DMS53 treated with DMSO at 0.1 percent for 48 hours (cell line): ENCODE measurements at regions not wholly inside any gene's neighbourhood (a gene's known extent, or its start where the extent isn't known, plus 50 kb on each side); places are given as distances from the start of the nearest gene placed in this dataset.

ENCODE experiments used
- DNase-seq: peaks from one replicate; lab custom pipeline; 2025; ENCODE audit not compliant: unreplicated experiment; lab: John Stamatoyannopoulos, UW

GRCh38 chr1:208825300-208825699 lies 581.1 kb upstream of the PLXNA2 start:
- no peak for DNase-seq

GRCh38 chr1:208829595-208829994 lies 585.4 kb upstream of the PLXNA2 start:
- DNase-seq, result no peak

GRCh38 chr1:208834381-208835096 lies 590.4 kb upstream of the PLXNA2 start:
- DNase-seq, result no peak

GRCh38 chr1:208835097-208835463 lies 590.9 kb upstream of the PLXNA2 start:
- DNase-seq, result no peak

GRCh38 chr1:208835781-208836180 lies 591.6 kb upstream of the PLXNA2 start:
- DNase-seq, result no peak

GRCh38 chr1:208837242-208837641 lies 593.1 kb upstream of the PLXNA2 start:
- DNase-seq, result peak; percentile 99

GRCh38 chr1:208841436-208841835 lies 597.3 kb upstream of the PLXNA2 start:
- DNase-seq, result no peak

GRCh38 chr1:208842451-208842850 lies 598.3 kb upstream of the PLXNA2 start:
- no peak for DNase-seq

- no peak for DNase-seq
These were observed 600.0 kb upstream of the PLXNA2 start for GRCh38 chr1:208844158-208844557.

GRCh38 chr1:208848854-208849253 lies 604.7 kb upstream of the PLXNA2 start:
- DNase-seq, result no peak

GRCh38 chr1:208850442-208850841 lies 606.3 kb upstream of the PLXNA2 start:
- DNase-seq, result no peak

GRCh38 chr1:208851366-208851765 lies 607.2 kb upstream of the PLXNA2 start:
- DNase-seq, result no peak

- no peak for DNase-seq
These were observed 608.7 kb upstream of the PLXNA2 start for GRCh38 chr1:208852911-208853310.

GRCh38 chr1:208855403-208855802 lies 611.2 kb upstream of the PLXNA2 start:
- no peak for DNase-seq

- no peak for DNase-seq
These were observed 613.3 kb upstream of the PLXNA2 start for GRCh38 chr1:208857465-208857864.

GRCh38 chr1:208858738-208859137 lies 614.6 kb upstream of the PLXNA2 start:
- DNase-seq, result no peak

GRCh38 chr1:208864366-208864965 lies 620.3 kb upstream of the PLXNA2 start:
- no peak for DNase-seq

GRCh38 chr1:208866386-208866955 lies 622.3 kb upstream of the PLXNA2 start:
- no peak for DNase-seq

- no peak for DNase-seq
These were observed 624.4 kb upstream of the PLXNA2 start for GRCh38 chr1:208868554-208868953.

GRCh38 chr1:208874915-208875314 lies 630.7 kb upstream of the PLXNA2 start:
- no peak for DNase-seq

- no peak for DNase-seq
These were observed 634.8 kb upstream of the PLXNA2 start for GRCh38 chr1:208879022-208879421.

- DNase-seq, result no peak
These were observed 636.4 kb upstream of the PLXNA2 start for GRCh38 chr1:208880433-208881100.
